ENCODE measurements at regions not wholly inside any gene's neighbourhood (a gene's known extent, or its start where the extent isn't known, plus 50 kb on each side); places are given as distances from the start of the nearest gene placed in this dataset.

DNA sequence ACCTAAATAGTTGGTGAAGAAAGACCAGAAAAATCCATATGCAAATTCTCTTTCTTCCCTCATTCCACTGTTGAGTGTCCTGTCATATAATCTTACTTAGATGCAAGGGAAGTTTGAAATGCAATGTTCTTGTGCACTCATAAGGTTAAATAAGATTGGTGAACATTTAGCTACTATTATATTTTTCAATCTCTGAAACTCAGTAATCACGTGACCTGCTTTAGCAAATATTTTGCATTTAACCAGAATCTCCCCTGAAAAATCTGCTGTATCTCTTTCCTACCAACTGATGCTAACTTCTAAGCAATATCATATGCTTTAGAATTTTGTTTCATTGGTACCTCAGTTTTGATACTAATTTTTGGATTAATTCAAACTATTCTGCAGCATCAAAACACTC, 533.2 kb downstream of the RIT2 start:
- no peak for DNase-seq (ENCODE audit: insufficient read length, low spot score)
- TF ChIP-seq TAF1 (IDR thresholded peaks at IDR 0.05; ENCODE audit: low read depth, low read length) (no peak), POLR2A (IDR thresholded peaks at IDR 0.05; ENCODE audit: low read depth, low read length) (no peak), SPI1 (IDR thresholded peaks at IDR 0.05; ENCODE audit: low read depth, low read length) (no peak), POLR2AphosphoS5 (IDR thresholded peaks at IDR 0.05; ENCODE audit: low read depth, low read length) (no peak), POU2F2 (IDR thresholded peaks at IDR 0.05; ENCODE audit: low read depth, low read length) (no peak), PAX5 (IDR thresholded peaks at IDR 0.05; ENCODE audit: insufficient read depth, low read length, severe bottlenecking) (no peak)
- FAIRE-seq, result no peak

DNA sequence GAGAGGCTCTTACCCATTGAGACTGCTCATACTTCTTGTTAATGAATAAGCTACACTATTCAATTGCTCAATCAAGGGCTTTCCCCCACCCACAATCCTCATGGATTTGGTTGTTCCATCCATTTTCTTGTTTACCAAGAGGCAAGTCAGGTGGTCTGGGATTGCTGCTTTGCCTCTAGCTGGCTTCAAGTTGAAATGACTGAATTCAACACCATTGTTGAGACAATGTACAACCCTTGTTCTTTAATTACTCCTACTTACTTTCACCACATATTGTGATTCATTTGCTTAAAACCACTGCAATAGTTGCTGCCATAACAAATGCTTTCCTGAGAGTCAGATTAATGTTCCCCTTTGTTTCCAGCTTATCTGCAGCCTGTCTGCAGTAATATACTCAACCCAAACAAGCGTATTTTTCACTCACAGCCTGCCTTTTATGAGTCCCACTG, 532.2 kb downstream of the RIT2 start:
- no peak for TF ChIP-seq POLR2AphosphoS5 (IDR thresholded peaks at IDR 0.05; ENCODE audit: low read depth, low read length)
- no peak for TF ChIP-seq POLR2A (IDR thresholded peaks at IDR 0.05; ENCODE audit: low read depth, low read length)
- TF ChIP-seq POU2F2 (IDR thresholded peaks at IDR 0.05; ENCODE audit: low read depth, low read length), result no peak
- no peak for TF ChIP-seq PAX5 (IDR thresholded peaks at IDR 0.05; ENCODE audit: insufficient read depth, low read length, severe bottlenecking)
- FAIRE-seq (no peak), DNase-seq (ENCODE audit: insufficient read length, low spot score) (no peak)

GRCh38 chr18:42586601-42587000, 528.9 kb downstream of the RIT2 start:
- FAIRE-seq (no peak), DNase-seq (ENCODE audit: insufficient read length, low spot score) (no peak)
- TF ChIP-seq POLR2AphosphoS5 (IDR thresholded peaks at IDR 0.05; ENCODE audit: low read depth, low read length), result no peak
- TF ChIP-seq POU2F2 (IDR thresholded peaks at IDR 0.05; ENCODE audit: low read depth, low read length), result no peak
- no peak for TF ChIP-seq POLR2A (IDR thresholded peaks at IDR 0.05; ENCODE audit: low read depth, low read length)
- no peak for TF ChIP-seq PAX5 (IDR thresholded peaks at IDR 0.05; ENCODE audit: insufficient read depth, low read length, severe bottlenecking)
- no peak for TF ChIP-seq TAF1 (IDR thresholded peaks at IDR 0.05; ENCODE audit: low read depth, low read length)
- no peak for TF ChIP-seq SPI1 (IDR thresholded peaks at IDR 0.05; ENCODE audit: low read depth, low read length)

DNA sequence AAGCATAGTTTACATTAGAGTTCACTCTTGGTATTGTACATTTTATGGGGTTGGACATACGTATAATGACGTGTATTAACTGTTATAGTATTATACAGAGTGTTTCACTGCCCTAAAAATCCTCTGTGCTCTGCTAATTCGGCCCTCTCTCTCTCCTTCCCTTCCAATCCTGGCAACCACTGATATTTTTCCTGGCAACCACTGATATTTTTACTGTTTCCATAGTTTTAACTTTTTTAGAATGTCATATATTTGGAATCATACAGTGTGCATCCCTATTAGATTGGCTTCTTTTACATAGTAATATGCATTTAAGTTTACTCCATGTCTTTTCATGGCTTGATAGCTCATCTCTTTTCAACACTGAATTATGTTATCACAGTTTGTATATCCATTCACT, 526.7 kb downstream of the RIT2 start:
- TF ChIP-seq SPI1 (IDR thresholded peaks at IDR 0.05; ENCODE audit: low read depth, low read length), result no peak
- no peak for TF ChIP-seq POLR2A (IDR thresholded peaks at IDR 0.05; ENCODE audit: low read depth, low read length)
- DNase-seq (ENCODE audit: insufficient read length, low spot score) (no peak), FAIRE-seq (no peak)

DNA sequence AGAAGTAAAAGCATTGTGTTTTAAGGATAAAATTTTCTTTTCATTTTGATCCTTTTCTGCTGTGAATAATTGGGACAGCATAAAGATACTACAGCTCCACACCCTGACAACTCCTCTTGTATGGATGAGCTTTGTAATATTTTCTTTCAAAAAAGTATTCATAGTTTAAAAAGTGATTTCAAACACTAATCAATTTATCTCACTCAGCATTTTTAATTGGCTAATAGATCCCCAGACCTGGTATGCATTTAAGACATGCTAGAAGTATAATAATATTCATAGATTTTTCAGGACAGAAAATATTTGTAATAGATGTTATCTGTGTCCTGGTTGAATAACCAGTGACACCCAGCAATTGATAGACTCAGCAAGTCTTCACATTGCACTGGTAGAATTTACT, 510.7 kb downstream of the RIT2 start:
- TF ChIP-seq POU2F2 (IDR thresholded peaks at IDR 0.05; ENCODE audit: low read depth, low read length) (no peak), PAX5 (IDR thresholded peaks at IDR 0.05; ENCODE audit: insufficient read depth, low read length, severe bottlenecking) (no peak), TAF1 (IDR thresholded peaks at IDR 0.05; ENCODE audit: low read depth, low read length) (no peak), SPI1 (IDR thresholded peaks at IDR 0.05; ENCODE audit: low read depth, low read length) (no peak), POLR2AphosphoS5 (IDR thresholded peaks at IDR 0.05; ENCODE audit: low read depth, low read length) (no peak), POLR2A (IDR thresholded peaks at IDR 0.05; ENCODE audit: low read depth, low read length) (no peak)
- FAIRE-seq (no peak), DNase-seq (ENCODE audit: insufficient read length, low spot score) (no peak)

DNA sequence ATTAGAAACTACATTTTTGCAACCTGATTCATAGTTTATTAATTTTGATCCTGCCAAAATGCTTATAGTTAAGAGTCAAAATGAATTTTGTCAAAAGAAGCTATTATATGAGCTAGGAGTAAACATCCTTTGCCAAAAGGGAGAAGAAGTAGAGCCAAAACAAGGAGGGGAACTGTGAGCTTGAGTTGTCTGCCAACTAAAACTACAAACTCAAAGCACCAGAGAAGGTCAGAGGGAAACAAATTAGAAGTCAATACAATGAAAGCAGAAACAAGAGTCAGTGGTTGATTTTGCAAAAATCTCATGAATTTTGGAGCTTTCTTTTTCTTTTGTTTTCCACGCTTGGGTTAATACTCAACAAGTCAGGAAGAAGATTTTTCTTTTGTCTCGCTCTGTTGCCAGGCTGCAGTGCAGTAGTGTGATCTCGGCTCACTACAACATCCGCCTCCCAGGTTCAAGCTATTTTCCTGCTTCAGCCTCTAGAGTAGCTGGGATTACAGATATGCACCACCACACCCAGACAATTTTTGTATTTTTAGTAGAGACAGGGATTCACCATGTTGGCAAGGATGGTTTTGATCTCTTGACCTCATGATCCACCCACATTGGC, 508.5 kb downstream of the RIT2 start:
- FAIRE-seq, result no peak
- DNase-seq (ENCODE audit: insufficient read length, low spot score), result no peak
- no peak for TF ChIP-seq SPI1 (IDR thresholded peaks at IDR 0.05; ENCODE audit: low read depth, low read length)
- no peak for TF ChIP-seq POLR2A (IDR thresholded peaks at IDR 0.05; ENCODE audit: low read depth, low read length)
- TF ChIP-seq PAX5 (IDR thresholded peaks at IDR 0.05; ENCODE audit: insufficient read depth, low read length, severe bottlenecking), result no peak
- TF ChIP-seq TAF1 (IDR thresholded peaks at IDR 0.05; ENCODE audit: low read depth, low read length), result no peak
- no peak for TF ChIP-seq POLR2AphosphoS5 (IDR thresholded peaks at IDR 0.05; ENCODE audit: low read depth, low read length)
- TF ChIP-seq POU2F2 (IDR thresholded peaks at IDR 0.05; ENCODE audit: low read depth, low read length), result no peak

DNA sequence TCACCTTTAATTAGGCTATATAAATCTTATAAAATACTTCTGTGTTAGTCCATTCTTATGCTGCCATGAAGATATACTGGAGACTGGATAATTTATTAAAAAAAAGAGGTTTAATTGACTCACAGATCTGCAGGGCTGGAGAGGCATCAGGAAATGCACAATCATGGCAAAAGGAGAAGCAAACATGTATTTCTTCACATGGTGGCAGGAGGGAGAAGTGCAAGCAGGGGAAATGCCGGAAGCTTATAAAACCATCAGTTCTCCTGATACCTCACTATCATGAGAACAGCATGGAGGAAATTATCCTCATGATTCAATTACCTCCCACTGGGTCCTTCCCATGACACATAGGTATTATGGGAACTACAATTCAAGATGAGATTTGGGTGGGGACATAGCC, 504.4 kb downstream of the RIT2 start:
- DNase-seq (ENCODE audit: insufficient read length, low spot score) (no peak), FAIRE-seq (no peak)
- TF ChIP-seq POU2F2 (IDR thresholded peaks at IDR 0.05; ENCODE audit: low read depth, low read length) (no peak), PAX5 (IDR thresholded peaks at IDR 0.05; ENCODE audit: insufficient read depth, low read length, severe bottlenecking) (no peak), TAF1 (IDR thresholded peaks at IDR 0.05; ENCODE audit: low read depth, low read length) (no peak), POLR2A (IDR thresholded peaks at IDR 0.05; ENCODE audit: low read depth, low read length) (no peak), SPI1 (IDR thresholded peaks at IDR 0.05; ENCODE audit: low read depth, low read length) (no peak), POLR2AphosphoS5 (IDR thresholded peaks at IDR 0.05; ENCODE audit: low read depth, low read length) (no peak)

- FAIRE-seq, result no peak
- no peak for DNase-seq (ENCODE audit: insufficient read length, low spot score)
- TF ChIP-seq POU2F2 (IDR thresholded peaks at IDR 0.05; ENCODE audit: low read depth, low read length) (no peak), SPI1 (IDR thresholded peaks at IDR 0.05; ENCODE audit: low read depth, low read length) (no peak), POLR2AphosphoS5 (IDR thresholded peaks at IDR 0.05; ENCODE audit: low read depth, low read length) (no peak), PAX5 (IDR thresholded peaks at IDR 0.05; ENCODE audit: insufficient read depth, low read length, severe bottlenecking) (no peak), TAF1 (IDR thresholded peaks at IDR 0.05; ENCODE audit: low read depth, low read length) (no peak), POLR2A (IDR thresholded peaks at IDR 0.05; ENCODE audit: low read depth, low read length) (no peak)
Measured at GRCh38 chr18:42614619-42615293, 500.7 kb downstream of the RIT2 start.

GRCh38 chr18:42617221-42617620, 498.3 kb downstream of the RIT2 start:
- TF ChIP-seq TAF1 (IDR thresholded peaks at IDR 0.05; ENCODE audit: low read depth, low read length), result no peak
- TF ChIP-seq POLR2A (IDR thresholded peaks at IDR 0.05; ENCODE audit: low read depth, low read length), result no peak
- no peak for TF ChIP-seq POLR2AphosphoS5 (IDR thresholded peaks at IDR 0.05; ENCODE audit: low read depth, low read length)
- no peak for TF ChIP-seq PAX5 (IDR thresholded peaks at IDR 0.05; ENCODE audit: insufficient read depth, low read length, severe bottlenecking)
- TF ChIP-seq SPI1 (IDR thresholded peaks at IDR 0.05; ENCODE audit: low read depth, low read length), result no peak
- TF ChIP-seq POU2F2 (IDR thresholded peaks at IDR 0.05; ENCODE audit: low read depth, low read length), result no peak
- FAIRE-seq (no peak), DNase-seq (ENCODE audit: insufficient read length, low spot score) (no peak)

GRCh38 chr18:42619771-42620170, 495.7 kb downstream of the RIT2 start:
- DNase-seq (ENCODE audit: insufficient read length, low spot score) (no peak), FAIRE-seq (no peak)
- TF ChIP-seq PAX5 (IDR thresholded peaks at IDR 0.05; ENCODE audit: insufficient read depth, low read length, severe bottlenecking) (no peak), TAF1 (IDR thresholded peaks at IDR 0.05; ENCODE audit: low read depth, low read length) (no peak), POLR2AphosphoS5 (IDR thresholded peaks at IDR 0.05; ENCODE audit: low read depth, low read length) (no peak), POLR2A (IDR thresholded peaks at IDR 0.05; ENCODE audit: low read depth, low read length) (no peak), SPI1 (IDR thresholded peaks at IDR 0.05; ENCODE audit: low read depth, low read length) (no peak), POU2F2 (IDR thresholded peaks at IDR 0.05; ENCODE audit: low read depth, low read length) (no peak)
